HG03060 (cell line): ENCODE measurements at regions not wholly inside any gene's neighbourhood (a gene's known extent, or its start where the extent isn't known, plus 50 kb on each side); places are given as distances from the start of the nearest gene placed in this dataset.

Experiments
- ATAC-seq: cut with Tn5 transposase; IDR thresholded peaks from one replicate; pipeline ENCODE4 v1.9.1; 2021; ENCODE audit warnings: low read depth, moderate number of reproducible peaks; ENCODE audit not compliant: unreplicated experiment

GRCh38 chr2:129747500-129748125 lies 231.9 kb upstream of the RAB6C start:
- ATAC-seq: no peak

DNA sequence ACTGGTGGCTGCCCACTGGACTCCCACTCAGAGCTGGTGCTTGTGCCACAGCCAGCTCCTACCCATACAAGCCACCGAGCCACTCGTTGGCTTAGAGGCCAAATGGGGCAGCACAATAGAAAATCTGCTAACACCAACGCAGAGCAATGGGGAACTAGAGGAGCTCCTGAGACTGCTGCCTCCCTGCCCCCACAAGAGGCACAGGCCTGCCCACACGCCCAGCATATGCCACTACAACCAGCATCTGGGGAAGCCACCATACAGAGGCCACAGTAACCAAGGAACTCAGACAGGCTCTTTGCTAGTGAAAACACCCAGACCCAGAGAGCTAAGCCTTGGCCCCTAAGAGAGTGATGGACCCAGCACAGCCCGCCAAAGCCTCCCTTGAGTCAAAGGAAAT lies 231.2 kb upstream of the RAB6C start:
- no peak for ATAC-seq

DNA sequence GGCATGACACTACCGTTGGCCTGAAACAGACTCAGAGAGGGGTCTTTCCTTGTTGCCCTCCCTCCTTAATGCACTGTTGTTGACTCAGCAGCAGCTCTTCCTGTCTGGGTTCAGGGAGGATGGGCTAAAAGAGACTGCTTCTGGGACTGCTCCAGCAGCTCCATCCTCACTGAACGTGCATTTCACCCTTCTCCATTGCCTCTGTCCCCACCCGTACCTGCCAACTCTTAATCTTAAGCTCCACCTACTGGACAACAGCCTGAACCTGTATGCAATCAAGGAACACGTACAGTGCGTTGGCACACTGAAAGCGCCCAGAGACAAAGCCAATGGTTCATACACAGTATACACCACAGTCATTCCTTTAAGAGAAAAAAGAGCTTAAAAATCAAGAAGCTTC lies 230.8 kb upstream of the RAB6C start:
- no peak for ATAC-seq

DNA sequence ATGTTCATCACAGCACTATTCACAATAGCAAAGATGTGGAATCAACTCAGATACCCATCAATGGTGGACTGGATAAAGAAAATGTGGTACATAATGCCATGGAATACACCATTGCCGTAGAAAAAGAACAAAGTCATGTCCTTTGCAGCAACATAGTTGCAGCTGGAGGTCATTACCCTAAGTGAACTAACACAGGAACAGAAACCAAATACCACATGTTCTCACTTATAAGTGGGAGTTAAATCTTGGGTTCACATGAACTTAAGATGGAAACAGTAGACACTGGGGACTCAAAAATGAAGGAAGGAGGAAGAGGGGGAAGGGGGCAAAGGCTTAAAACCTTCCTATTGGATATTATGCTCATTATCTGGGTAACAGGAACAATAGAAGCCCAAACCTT lies 228.1 kb upstream of the RAB6C start:
- ATAC-seq: no peak

DNA sequence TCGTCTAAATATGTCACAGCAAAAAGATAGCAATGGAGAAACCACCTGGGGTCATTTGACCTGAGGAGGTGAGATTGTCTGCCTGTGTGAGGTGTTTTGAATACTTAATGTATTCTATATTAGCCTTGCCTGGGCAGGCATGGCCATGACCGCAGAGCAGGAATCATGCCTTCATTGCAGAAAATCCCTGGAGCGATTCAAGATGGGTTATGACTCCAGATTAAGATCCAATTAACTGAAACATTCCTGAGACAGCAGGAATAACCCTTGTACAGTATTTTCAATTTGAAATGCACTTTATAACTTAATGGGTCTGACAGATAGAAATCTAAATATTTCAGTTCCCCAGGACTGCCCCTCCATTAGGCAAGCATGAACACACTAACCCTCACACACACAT lies 227.3 kb upstream of the RAB6C start:
- no peak for ATAC-seq

- ATAC-seq: no peak
These were observed 226.8 kb upstream of the RAB6C start for GRCh38 chr2:129752686-129753085.

- no peak for ATAC-seq
These were observed 226.2 kb upstream of the RAB6C start for GRCh38 chr2:129753261-129753660.

DNA sequence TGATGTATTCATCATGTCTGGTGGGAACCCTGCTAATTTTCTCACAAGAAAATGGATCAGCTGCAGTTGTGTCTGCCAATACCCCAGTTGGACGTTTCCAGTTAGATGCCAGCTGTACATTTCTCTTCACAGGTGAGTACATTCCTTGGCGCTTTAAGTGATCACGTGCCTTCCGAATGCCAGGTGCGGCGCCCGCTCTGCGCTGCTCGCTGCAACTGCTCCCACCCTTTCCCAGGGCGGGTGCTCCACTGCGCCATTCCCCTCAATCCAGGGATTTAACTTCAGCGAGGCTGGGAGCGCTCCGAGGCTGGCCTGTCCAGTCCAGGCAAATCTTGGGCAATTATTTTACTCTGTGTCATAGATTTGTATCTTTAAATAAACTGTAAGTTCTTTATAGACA lies 225.0 kb upstream of the RAB6C start:
- ATAC-seq: no peak

GRCh38 chr2:129754831-129755230 lies 224.6 kb upstream of the RAB6C start:
- ATAC-seq: no peak

GRCh38 chr2:129755786-129756185 lies 223.7 kb upstream of the RAB6C start:
- ATAC-seq: no peak

- no peak for ATAC-seq
These were observed 223.2 kb upstream of the RAB6C start for GRCh38 chr2:129756276-129756675.

DNA sequence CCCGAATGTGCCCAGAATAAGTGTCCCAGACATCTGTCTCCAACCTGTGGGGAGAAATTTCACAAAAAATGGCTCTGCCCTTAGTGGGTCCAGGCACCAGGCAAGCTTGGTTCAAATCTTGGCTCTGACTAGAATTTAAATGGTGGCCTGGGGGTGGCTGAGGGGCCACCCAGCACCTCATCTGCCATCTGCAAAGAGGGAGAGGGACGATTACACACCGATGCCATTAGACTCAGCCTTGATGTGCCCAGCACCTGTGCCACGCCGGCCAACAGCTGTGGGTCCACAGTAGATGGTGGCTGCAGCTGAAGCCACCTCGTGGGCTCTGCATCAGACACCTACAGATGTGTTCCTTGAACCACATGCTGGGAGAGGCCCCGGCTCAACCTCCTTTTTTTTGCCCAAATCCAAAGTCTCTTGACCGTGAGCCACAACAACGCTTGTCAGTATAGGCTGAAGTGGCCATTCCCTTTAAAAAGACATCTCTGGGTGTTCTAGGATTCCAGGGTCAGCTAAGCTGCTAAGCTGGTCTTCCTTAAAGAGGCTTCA lies 222.0 kb upstream of the RAB6C start:
- no peak for ATAC-seq

- no peak for ATAC-seq
These were observed 221.3 kb upstream of the RAB6C start for GRCh38 chr2:129757915-129758783.

DNA sequence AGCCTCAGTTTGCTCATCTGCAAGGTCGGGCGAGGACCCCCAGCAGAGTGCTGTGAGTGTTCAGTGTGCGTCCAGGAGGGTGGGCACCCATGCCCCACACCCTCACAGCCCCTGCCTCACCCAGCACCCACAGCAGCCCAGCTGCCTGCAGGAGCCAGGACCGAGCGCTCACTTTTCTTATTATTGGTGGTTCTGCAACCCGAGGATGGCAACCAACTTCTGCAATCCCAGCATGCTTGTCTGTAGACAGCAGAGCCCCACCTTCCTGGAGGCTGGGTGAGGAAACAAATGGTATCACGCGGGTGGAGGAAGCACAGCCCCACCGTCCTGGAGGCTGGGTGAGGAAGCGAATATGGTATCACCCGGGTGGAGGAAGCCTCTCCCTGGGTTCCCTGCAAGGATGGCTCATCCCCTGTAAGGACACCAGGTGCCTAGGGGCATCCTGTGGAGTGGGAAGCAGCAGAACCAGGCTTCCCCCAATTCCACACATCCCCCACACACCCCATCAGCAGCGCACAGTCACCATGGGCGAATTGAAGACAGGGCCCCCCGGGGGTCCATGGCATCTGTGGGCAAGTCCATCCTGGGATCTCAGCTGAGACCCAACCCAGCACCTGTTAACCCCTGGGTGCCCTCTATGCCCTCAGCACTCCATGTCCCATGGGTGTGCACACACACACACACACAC lies 220.5 kb upstream of the RAB6C start:
- ATAC-seq: no peak

GRCh38 chr2:129759472-129760010 lies 219.9 kb upstream of the RAB6C start:
- no peak for ATAC-seq

DNA sequence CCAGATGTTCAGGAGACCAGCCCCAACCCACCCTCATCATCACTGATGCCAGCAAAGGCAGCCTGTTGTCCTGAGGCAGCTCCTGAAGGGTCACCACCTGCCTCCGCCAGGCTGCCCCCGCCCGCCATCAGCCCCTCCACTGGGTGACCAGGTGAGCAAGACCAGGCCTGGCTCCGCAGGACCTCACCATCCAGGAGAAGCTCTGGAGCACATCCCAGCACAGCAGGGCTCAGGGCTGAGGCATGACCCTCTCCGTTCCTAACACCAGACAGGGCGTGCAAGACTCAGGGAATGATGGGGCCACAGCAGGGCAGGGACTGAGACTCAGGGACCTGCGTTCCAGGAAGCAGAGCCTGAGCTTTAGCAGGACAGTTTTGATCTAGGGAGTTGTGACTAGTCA lies 218.8 kb upstream of the RAB6C start:
- ATAC-seq: no peak

GRCh38 chr2:129761569-129762021 lies 217.9 kb upstream of the RAB6C start:
- no peak for ATAC-seq

- ATAC-seq: no peak
These were observed 216.9 kb upstream of the RAB6C start for GRCh38 chr2:129762386-129763189.

GRCh38 chr2:129763190-129763846 lies 216.1 kb upstream of the RAB6C start:
- no peak for ATAC-seq

- ATAC-seq: no peak
These were observed 215.5 kb upstream of the RAB6C start for GRCh38 chr2:129763966-129764365.
